ENCODE measurements at regions not wholly inside any gene's neighbourhood (a gene's known extent, or its start where the extent isn't known, plus 50 kb on each side); places are given as distances from the start of the nearest gene placed in this dataset.

GRCh38 chr7:43791-44540 is 148.4 kb upstream of the FAM20C start:
- H3K36me3 ChIP-seq (ENCODE audit: control insufficient read depth in 1 of 2, insufficient read depth in 2 of 2, low read length in 2 of 2) = no peaks in the 10 kb centered on the region
- no peak overlapping the region for H3K4me3 ChIP-seq (ENCODE audit: low read depth in 1 of 2, low read length in 2 of 2)
- H3K4me1 ChIP-seq (ENCODE audit: control insufficient read depth in 1 of 2, insufficient read depth in 2 of 2, low read length in 2 of 2) = no peaks in the 10 kb centered on the region
- H3K27ac ChIP-seq (ENCODE audit: low read depth, low read length) = no peak overlapping the region
- H3K27me3 ChIP-seq (ENCODE audit: control insufficient read depth in 1 of 2, insufficient read depth in 2 of 2, low read length in 2 of 2) = peaks cover 0 to 3% of the 10 kb centered on the region in 2 donors
- H3K9ac ChIP-seq (ENCODE audit: low read depth in 1 of 2, low read length in 2 of 2) = no peak overlapping the region
- H3K9me3 ChIP-seq (ENCODE audit: control insufficient read depth in 1 of 2, low read length in 2 of 2) = no peaks in the 10 kb centered on the region

GRCh38 chr7:44541-44896 is 147.9 kb upstream of the FAM20C start:
- no peaks in the 10 kb centered on the region for H3K36me3 ChIP-seq (ENCODE audit: control insufficient read depth in 1 of 2, insufficient read depth in 2 of 2, low read length in 2 of 2)
- no peak overlapping the region for H3K9ac ChIP-seq (ENCODE audit: low read depth in 1 of 2, low read length in 2 of 2)
- no peaks in the 10 kb centered on the region for H3K4me1 ChIP-seq (ENCODE audit: control insufficient read depth in 1 of 2, insufficient read depth in 2 of 2, low read length in 2 of 2)
- no peaks in the 10 kb centered on the region for H3K9me3 ChIP-seq (ENCODE audit: control insufficient read depth in 1 of 2, low read length in 2 of 2)
- H3K27me3 ChIP-seq (ENCODE audit: control insufficient read depth in 1 of 2, insufficient read depth in 2 of 2, low read length in 2 of 2) = peaks cover 0 to 3% of the 10 kb centered on the region in 2 donors
- no peak overlapping the region for H3K4me3 ChIP-seq (ENCODE audit: low read depth in 1 of 2, low read length in 2 of 2)
- H3K27ac ChIP-seq (ENCODE audit: low read depth, low read length) = no peak overlapping the region

GRCh38 chr7:45106-46090 is 147.0 kb upstream of the FAM20C start:
- Histone ChIP-seq H3K27ac (ENCODE audit: low read depth, low read length) (no peak overlapping the region), H3K36me3 (ENCODE audit: control insufficient read depth in 1 of 2, insufficient read depth in 2 of 2, low read length in 2 of 2) (no peaks in the 10 kb centered on the region), H3K4me1 (ENCODE audit: control insufficient read depth in 1 of 2, insufficient read depth in 2 of 2, low read length in 2 of 2) (no peaks in the 10 kb centered on the region), H3K9ac (ENCODE audit: low read depth in 1 of 2, low read length in 2 of 2) (no peak overlapping the region), H3K4me3 (ENCODE audit: low read depth in 1 of 2, low read length in 2 of 2) (no peak overlapping the region), H3K9me3 (ENCODE audit: control insufficient read depth in 1 of 2, low read length in 2 of 2) (no peaks in the 10 kb centered on the region), H3K27me3 (ENCODE audit: control insufficient read depth in 1 of 2, insufficient read depth in 2 of 2, low read length in 2 of 2) (peaks cover 0 to 3% of the 10 kb centered on the region in 2 donors)

- Histone ChIP-seq H3K4me1 (ENCODE audit: control insufficient read depth in 1 of 2, insufficient read depth in 2 of 2, low read length in 2 of 2) (no peaks in the 10 kb centered on the region), H3K36me3 (ENCODE audit: control insufficient read depth in 1 of 2, insufficient read depth in 2 of 2, low read length in 2 of 2) (no peaks in the 10 kb centered on the region), H3K9ac (ENCODE audit: low read depth in 1 of 2, low read length in 2 of 2) (no peak overlapping the region), H3K4me3 (ENCODE audit: low read depth in 1 of 2, low read length in 2 of 2) (no peak overlapping the region), H3K27me3 (ENCODE audit: control insufficient read depth in 1 of 2, insufficient read depth in 2 of 2, low read length in 2 of 2) (peaks cover 0 to 3% of the 10 kb centered on the region in 2 donors), H3K27ac (ENCODE audit: low read depth, low read length) (no peak overlapping the region), H3K9me3 (ENCODE audit: control insufficient read depth in 1 of 2, low read length in 2 of 2) (no peaks in the 10 kb centered on the region)
These were observed 146.1 kb upstream of the FAM20C start for GRCh38 chr7:46123-46829.

GRCh38 chr7:46830-47140 is 145.6 kb upstream of the FAM20C start:
- Histone ChIP-seq H3K9ac (ENCODE audit: low read depth in 1 of 2, low read length in 2 of 2) (no peak overlapping the region), H3K36me3 (ENCODE audit: control insufficient read depth in 1 of 2, insufficient read depth in 2 of 2, low read length in 2 of 2) (no peaks in the 10 kb centered on the region), H3K4me1 (ENCODE audit: control insufficient read depth in 1 of 2, insufficient read depth in 2 of 2, low read length in 2 of 2) (no peaks in the 10 kb centered on the region), H3K4me3 (ENCODE audit: low read depth in 1 of 2, low read length in 2 of 2) (no peak overlapping the region), H3K27ac (ENCODE audit: low read depth, low read length) (no peak overlapping the region), H3K9me3 (ENCODE audit: control insufficient read depth in 1 of 2, low read length in 2 of 2) (no peaks in the 10 kb centered on the region), H3K27me3 (ENCODE audit: control insufficient read depth in 1 of 2, insufficient read depth in 2 of 2, low read length in 2 of 2) (peaks cover 0 to 3% of the 10 kb centered on the region in 2 donors)

GRCh38 chr7:51456-52068 is 140.8 kb upstream of the FAM20C start:
- Histone ChIP-seq H3K27me3 (ENCODE audit: control insufficient read depth in 1 of 2, insufficient read depth in 2 of 2, low read length in 2 of 2) (no peaks in the 10 kb centered on the region), H3K4me1 (ENCODE audit: control insufficient read depth in 1 of 2, insufficient read depth in 2 of 2, low read length in 2 of 2) (no peaks in the 10 kb centered on the region), H3K27ac (ENCODE audit: low read depth, low read length) (no peak overlapping the region), H3K9ac (ENCODE audit: low read depth in 1 of 2, low read length in 2 of 2) (no peak overlapping the region), H3K4me3 (ENCODE audit: low read depth in 1 of 2, low read length in 2 of 2) (no peak overlapping the region), H3K36me3 (ENCODE audit: control insufficient read depth in 1 of 2, insufficient read depth in 2 of 2, low read length in 2 of 2) (no peaks in the 10 kb centered on the region), H3K9me3 (ENCODE audit: control insufficient read depth in 1 of 2, low read length in 2 of 2) (no peaks in the 10 kb centered on the region)

GRCh38 chr7:52100-52499 is 140.3 kb upstream of the FAM20C start:
- Histone ChIP-seq H3K9ac (ENCODE audit: low read depth in 1 of 2, low read length in 2 of 2) (no peak overlapping the region), H3K9me3 (ENCODE audit: control insufficient read depth in 1 of 2, low read length in 2 of 2) (no peaks in the 10 kb centered on the region), H3K27me3 (ENCODE audit: control insufficient read depth in 1 of 2, insufficient read depth in 2 of 2, low read length in 2 of 2) (no peaks in the 10 kb centered on the region), H3K27ac (ENCODE audit: low read depth, low read length) (no peak overlapping the region), H3K36me3 (ENCODE audit: control insufficient read depth in 1 of 2, insufficient read depth in 2 of 2, low read length in 2 of 2) (no peaks in the 10 kb centered on the region), H3K4me3 (ENCODE audit: low read depth in 1 of 2, low read length in 2 of 2) (no peak overlapping the region), H3K4me1 (ENCODE audit: control insufficient read depth in 1 of 2, insufficient read depth in 2 of 2, low read length in 2 of 2) (no peaks in the 10 kb centered on the region)

GRCh38 chr7:53531-53930 is 138.8 kb upstream of the FAM20C start:
- Histone ChIP-seq H3K36me3 (ENCODE audit: control insufficient read depth in 1 of 2, insufficient read depth in 2 of 2, low read length in 2 of 2) (no peaks in the 10 kb centered on the region), H3K9ac (ENCODE audit: low read depth in 1 of 2, low read length in 2 of 2) (no peak overlapping the region), H3K4me1 (ENCODE audit: control insufficient read depth in 1 of 2, insufficient read depth in 2 of 2, low read length in 2 of 2) (no peaks in the 10 kb centered on the region), H3K27ac (ENCODE audit: low read depth, low read length) (no peak overlapping the region), H3K4me3 (ENCODE audit: low read depth in 1 of 2, low read length in 2 of 2) (no peak overlapping the region), H3K9me3 (ENCODE audit: control insufficient read depth in 1 of 2, low read length in 2 of 2) (no peaks in the 10 kb centered on the region), H3K27me3 (ENCODE audit: control insufficient read depth in 1 of 2, insufficient read depth in 2 of 2, low read length in 2 of 2) (no peaks in the 10 kb centered on the region)

- Histone ChIP-seq H3K9me3 (ENCODE audit: control insufficient read depth in 1 of 2, low read length in 2 of 2) (no peaks in the 10 kb centered on the region), H3K36me3 (ENCODE audit: control insufficient read depth in 1 of 2, insufficient read depth in 2 of 2, low read length in 2 of 2) (no peaks in the 10 kb centered on the region), H3K4me3 (ENCODE audit: low read depth in 1 of 2, low read length in 2 of 2) (no peak overlapping the region), H3K4me1 (ENCODE audit: control insufficient read depth in 1 of 2, insufficient read depth in 2 of 2, low read length in 2 of 2) (no peaks in the 10 kb centered on the region), H3K27ac (ENCODE audit: low read depth, low read length) (no peak overlapping the region), H3K27me3 (ENCODE audit: control insufficient read depth in 1 of 2, insufficient read depth in 2 of 2, low read length in 2 of 2) (no peaks in the 10 kb centered on the region), H3K9ac (ENCODE audit: low read depth in 1 of 2, low read length in 2 of 2) (no peak overlapping the region)
These were observed 137.8 kb upstream of the FAM20C start for GRCh38 chr7:54615-55014.
